GM12892 (cell line): ENCODE measurements at regions not wholly inside any gene's neighbourhood (a gene's known extent, or its start where the extent isn't known, plus 50 kb on each side); places are given as distances from the start of the nearest gene placed in this dataset.

Experiments
- POLR2A ChIP-seq: IDR thresholded peaks from 2 replicates; pipeline ENCODE4 v1.6.1; 2011; ENCODE audit warnings: low read depth, low read length, control low read depth
- POLR2AphosphoS5 ChIP-seq: IDR thresholded peaks from 2 replicates; pipeline ENCODE4 v1.6.1; 2011; ENCODE audit warnings: low read depth, low read length, control low read depth
- TAF1 ChIP-seq: IDR thresholded peaks from 2 replicates; pipeline ENCODE4 v1.6.1; 2011; ENCODE audit warnings: low read depth, mild to moderate bottlenecking, control low read depth, low read length, borderline replicate concordance

GRCh38 chr22:22427542-22428065 is 80.9 kb downstream of the ZNF280B start:
- TF ChIP-seq POLR2A, result no peak
- TF ChIP-seq POLR2AphosphoS5, result no peak
- no peak for TF ChIP-seq TAF1
